GM23338 (cell line): ENCODE measurements at regions not wholly inside any gene's neighbourhood (a gene's known extent, or its start where the extent isn't known, plus 50 kb on each side); places are given as distances from the start of the nearest gene placed in this dataset.
"Not testable (repeated sequence)": the region's sequence is repeated elsewhere in the genome, so short reads cannot be mapped to it uniquely, and the experiment has no call there.

Source experiments
- CREB1 ChIP-seq: fragments of 250-450 bp; sonication (Bioruptor Pico); IDR thresholded peaks from 2 replicates; pipeline ENCODE4 v1.5.0; 2020; ENCODE audit warnings: low read depth, mild to moderate bottlenecking, moderate library complexity
- CTCF ChIP-seq, 2 experiments: fragments of 200-600 bp in 1 of 2; sonication (generic) in 1 of 2; conservative IDR thresholded peaks; 2 replicates each; pipeline versions ENCODE4 v1.5.1 to v1.6.1; 2016 to 2017; ENCODE audit warnings: antibody characterized with exemption in 2 of 2, low read depth in 2 of 2, mild to moderate bottlenecking in 2 of 2, moderate library complexity in 1 of 2
- EZH2 ChIP-seq: fragments of 200-600 bp; sonication (generic); IDR thresholded peaks from one replicate; pipeline ENCODE4 v1.8.0; 2017; ENCODE audit warnings: antibody characterized with exemption, mild to moderate bottlenecking, low read depth; ENCODE audit not compliant: unreplicated experiment
- EZH2phosphoT487 ChIP-seq: fragments of 200-600 bp; sonication (generic); IDR thresholded peaks from one replicate; pipeline ENCODE4 v1.8.1; 2018; ENCODE audit warnings: antibody characterized with exemption; ENCODE audit not compliant: unreplicated experiment
- POLR2AphosphoS5 ChIP-seq: IDR thresholded peaks from 2 replicates; pipeline ENCODE4 v1.6.1; 2016; ENCODE audit warnings: antibody characterized with exemption, low read depth

- not testable (repeated sequence) for TF ChIP-seq EZH2; CTCF (conservative IDR thresholded peaks at IDR 0.05; ENCODE audit: low read depth in 2 of 2); POLR2AphosphoS5; EZH2phosphoT487; CREB1 (CRISPR knock-in tag)
Measured at GRCh38 chr17:16868616-16869015, 103.3 kb downstream of the TNFRSF13B start.
